Activated T-cell treated with anti-CD3 and anti-CD28 coated beads for 1 hour (primary cell): ENCODE measurements at regions not wholly inside any gene's neighbourhood (a gene's known extent, or its start where the extent isn't known, plus 50 kb on each side); places are given as distances from the start of the nearest gene placed in this dataset.

ENCODE experiments used
- DNase-seq: peaks from one replicate; pipeline ENCODE4 v3.0.0-alpha.2; 2020; ENCODE audit warnings: low read depth

- DNase-seq: no peak
These were observed 122.7 kb downstream of the CBLL2 start for GRCh38 chrX:22395372-22395771.

GRCh38 chrX:22396408-22396807, 123.7 kb downstream of the CBLL2 start:
- DNase-seq: no peak

- DNase-seq: no peak
These were observed 124.9 kb downstream of the CBLL2 start for GRCh38 chrX:22397566-22397965.

GRCh38 chrX:22399437-22400192, 126.9 kb downstream of the CBLL2 start:
- DNase-seq: no peak

GRCh38 chrX:22404297-22404696, 131.6 kb downstream of the CBLL2 start:
- no peak for DNase-seq

GRCh38 chrX:22406201-22406737, 133.6 kb downstream of the CBLL2 start:
- no peak for DNase-seq

- no peak for DNase-seq
These were observed 136.7 kb downstream of the CBLL2 start for GRCh38 chrX:22409418-22409817.

- no peak for DNase-seq
These were observed 151.6 kb downstream of the CBLL2 start for GRCh38 chrX:22424122-22424915.

GRCh38 chrX:22424919-22425318, 152.2 kb downstream of the CBLL2 start:
- no peak for DNase-seq

GRCh38 chrX:22429704-22430103, 157.0 kb downstream of the CBLL2 start:
- no peak for DNase-seq

GRCh38 chrX:22430701-22431100, 158.0 kb downstream of the CBLL2 start:
- DNase-seq: no peak

- DNase-seq: no peak
These were observed 160.8 kb downstream of the CBLL2 start for GRCh38 chrX:22433292-22434070.

GRCh38 chrX:22445880-22446279, 173.2 kb downstream of the CBLL2 start:
- no peak for DNase-seq

- DNase-seq: no peak
These were observed 190.2 kb downstream of the CBLL2 start for GRCh38 chrX:22462959-22463358.

- no peak for DNase-seq
These were observed 194.9 kb downstream of the CBLL2 start for GRCh38 chrX:22467571-22467970.

- DNase-seq: no peak
These were observed 208.7 kb downstream of the CBLL2 start for GRCh38 chrX:22481436-22481835.

- DNase-seq: no peak
These were observed 213.6 kb downstream of the CBLL2 start for GRCh38 chrX:22486296-22486695.

GRCh38 chrX:22516893-22517292, 244.2 kb downstream of the CBLL2 start:
- DNase-seq: no peak

GRCh38 chrX:22520128-22520828, 247.6 kb downstream of the CBLL2 start:
- no peak for DNase-seq

- no peak for DNase-seq
These were observed 253.6 kb downstream of the CBLL2 start for GRCh38 chrX:22526339-22526738.

GRCh38 chrX:22527302-22527701, 254.6 kb downstream of the CBLL2 start:
- DNase-seq: no peak

- no peak for DNase-seq
These were observed 261.2 kb downstream of the CBLL2 start for GRCh38 chrX:22533898-22534297.
